Calu3 (cell line): ENCODE measurements at regions not wholly inside any gene's neighbourhood (a gene's known extent, or its start where the extent isn't known, plus 50 kb on each side); places are given as distances from the start of the nearest gene placed in this dataset.

Experiments
- BruUV-seq: library from RNA; stranded (reverse); fragments of 400-500 nt; replicated peaks from 2 replicates; lab custom pipeline; 2021; lab: Mats Ljungman, UMichigan
- CTCF ChIA-PET: fragments of 300-600 bp; sonication (Branson Sonifier 250); formaldehyde crosslinking; loops from one replicate; lab custom pipeline; 2022; ENCODE audit warnings: antibody characterized with exemption; lab: Charles Lee
- DNase-seq: peaks from one replicate; pipeline ENCODE4 v3.0.0; 2022
- H3K27ac Mint-ChIP-seq: one replicate; pipeline ENCODE4 v1.8.0; 2022; ENCODE audit warnings: mixed read lengths; ENCODE audit not compliant: unreplicated experiment
- H3K27me3 Mint-ChIP-seq: one replicate; pipeline ENCODE4 v1.8.0; 2022; ENCODE audit warnings: mixed read lengths; ENCODE audit not compliant: unreplicated experiment
- H3K36me3 Mint-ChIP-seq: one replicate; pipeline ENCODE4 v1.8.0; 2022; ENCODE audit warnings: mild to moderate bottlenecking, moderate library complexity, mixed read lengths; ENCODE audit not compliant: insufficient read depth, unreplicated experiment
- H3K4me1 Mint-ChIP-seq: one replicate; pipeline ENCODE4 v1.8.0; 2022; ENCODE audit warnings: mild to moderate bottlenecking, low read depth, mixed read lengths; ENCODE audit not compliant: unreplicated experiment
- H3K4me3 Mint-ChIP-seq: one replicate; pipeline ENCODE4 v1.8.0; 2022; ENCODE audit warnings: mild to moderate bottlenecking, low read depth, moderate library complexity, mixed read lengths; ENCODE audit not compliant: unreplicated experiment
- H3K9me3 Mint-ChIP-seq: one replicate; pipeline ENCODE4 v1.8.0; 2022; ENCODE audit warnings: low read depth, mixed read lengths; ENCODE audit not compliant: unreplicated experiment
- intact Hi-C: fragments of 100-400 bp; cut with micrococcal nuclease; formaldehyde crosslinking; loops from one replicate; pipeline ENCODE4 v1.10.0; 2022; ENCODE audit not compliant: unreplicated experiment
- TF ChIP-seq, protein P1 (sequence below): fragments of 200-600 bp; IDR thresholded peaks from one replicate; pipeline ENCODE4 v1.8.0; 2022; ENCODE audit warnings: antibody characterized with exemption; ENCODE audit not compliant: unreplicated experiment

DNA sequence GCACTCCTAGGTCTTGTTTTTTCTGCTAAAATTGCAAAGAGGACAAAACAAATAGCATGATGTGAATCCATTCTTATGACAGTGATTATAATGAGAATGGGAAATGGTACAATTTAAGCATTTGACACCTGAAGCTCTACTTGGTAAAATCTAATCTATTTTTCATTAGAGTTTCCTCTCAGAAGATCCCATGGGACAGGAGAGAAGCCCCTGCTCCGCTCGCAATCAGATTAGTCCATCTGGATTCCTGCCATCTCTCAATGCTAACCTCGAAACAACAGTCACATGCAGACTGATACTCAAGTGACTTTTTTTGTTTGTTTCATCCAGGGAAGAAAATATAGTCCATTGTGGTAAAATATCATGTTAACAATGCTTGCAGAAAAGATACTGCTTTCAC, 107.4 kb upstream of the TOM1L1 start:
- TF ChIP-seq, protein P1, sequence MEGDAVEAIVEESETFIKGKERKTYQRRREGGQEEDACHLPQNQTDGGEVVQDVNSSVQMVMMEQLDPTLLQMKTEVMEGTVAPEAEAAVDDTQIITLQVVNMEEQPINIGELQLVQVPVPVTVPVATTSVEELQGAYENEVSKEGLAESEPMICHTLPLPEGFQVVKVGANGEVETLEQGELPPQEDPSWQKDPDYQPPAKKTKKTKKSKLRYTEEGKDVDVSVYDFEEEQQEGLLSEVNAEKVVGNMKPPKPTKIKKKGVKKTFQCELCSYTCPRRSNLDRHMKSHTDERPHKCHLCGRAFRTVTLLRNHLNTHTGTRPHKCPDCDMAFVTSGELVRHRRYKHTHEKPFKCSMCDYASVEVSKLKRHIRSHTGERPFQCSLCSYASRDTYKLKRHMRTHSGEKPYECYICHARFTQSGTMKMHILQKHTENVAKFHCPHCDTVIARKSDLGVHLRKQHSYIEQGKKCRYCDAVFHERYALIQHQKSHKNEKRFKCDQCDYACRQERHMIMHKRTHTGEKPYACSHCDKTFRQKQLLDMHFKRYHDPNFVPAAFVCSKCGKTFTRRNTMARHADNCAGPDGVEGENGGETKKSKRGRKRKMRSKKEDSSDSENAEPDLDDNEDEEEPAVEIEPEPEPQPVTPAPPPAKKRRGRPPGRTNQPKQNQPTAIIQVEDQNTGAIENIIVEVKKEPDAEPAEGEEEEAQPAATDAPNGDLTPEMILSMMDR, result no peak
- Mint-ChIP-seq H3K4me3 (no peak overlapping the region), H3K27me3 (no peaks in the 10 kb centered on the region), H3K27ac (no peak overlapping the region), H3K4me1 (no peaks in the 10 kb centered on the region), H3K9me3 (peaks cover 5% of the 10 kb centered on the region), H3K36me3 (no peaks in the 10 kb centered on the region)
- DNase-seq, result no peak
- intact Hi-C loops, result no loop called here
- no TSS peak for BruUV-seq
- CTCF ChIA-PET, result no interaction called here

DNA sequence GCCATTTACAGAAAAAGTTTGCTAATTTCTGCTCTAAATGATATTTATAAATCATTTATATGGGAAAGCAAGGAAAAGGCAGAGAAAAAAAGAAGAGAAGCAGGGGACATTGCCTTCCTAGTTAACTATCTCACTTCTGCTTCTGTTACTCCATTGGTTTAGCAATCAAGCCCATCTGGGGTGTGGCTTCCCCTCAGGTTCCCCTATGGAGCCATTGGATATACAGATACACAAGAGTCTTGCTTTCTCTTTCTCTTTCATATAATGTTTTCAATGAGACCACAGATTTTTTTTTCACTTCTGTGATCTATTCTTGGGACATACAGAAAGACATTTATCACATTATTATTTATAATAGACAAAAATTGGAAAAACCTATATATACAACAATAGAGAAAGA, 105.6 kb upstream of the TOM1L1 start:
- DNase-seq, result no peak
- Mint-ChIP-seq H3K9me3 (peaks cover 2% of the 10 kb centered on the region), H3K27me3 (no peaks in the 10 kb centered on the region), H3K4me1 (no peaks in the 10 kb centered on the region), H3K4me3 (no peak overlapping the region), H3K27ac (no peak overlapping the region), H3K36me3 (no peaks in the 10 kb centered on the region)
- TF ChIP-seq, protein P1, result no peak
- CTCF ChIA-PET, result no interaction called here
- no TSS peak for BruUV-seq
- intact Hi-C loops, result no loop called here

DNA sequence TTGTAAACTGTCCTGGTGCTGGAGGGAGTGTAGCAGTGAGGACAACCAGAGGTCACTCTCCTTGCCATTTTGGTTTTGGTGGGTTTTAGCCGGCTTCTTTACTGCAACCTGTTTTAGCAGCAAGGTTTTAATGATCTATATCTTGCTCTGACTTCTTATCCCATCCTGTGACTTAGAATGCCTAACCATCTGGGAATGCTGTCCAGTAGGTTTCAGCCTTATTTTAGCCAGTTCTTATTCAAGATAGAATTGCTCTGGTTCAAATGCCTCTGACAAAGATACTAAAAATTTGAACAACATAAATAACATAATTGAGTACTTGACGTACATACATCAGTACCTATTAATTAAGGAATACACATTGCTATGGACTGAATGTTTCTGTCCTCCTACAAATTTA, 93.3 kb upstream of the TOM1L1 start:
- CTCF ChIA-PET, result no interaction called here
- Mint-ChIP-seq H3K36me3 (no peaks in the 10 kb centered on the region), H3K9me3 (peaks cover 4% of the 10 kb centered on the region), H3K4me1 (no peaks in the 10 kb centered on the region), H3K27ac (no peak overlapping the region), H3K27me3 (no peaks in the 10 kb centered on the region), H3K4me3 (no peak overlapping the region)
- TF ChIP-seq, protein P1, result no peak
- no peak for DNase-seq
- intact Hi-C loops, result no loop called here
- BruUV-seq, result no TSS peak

DNA sequence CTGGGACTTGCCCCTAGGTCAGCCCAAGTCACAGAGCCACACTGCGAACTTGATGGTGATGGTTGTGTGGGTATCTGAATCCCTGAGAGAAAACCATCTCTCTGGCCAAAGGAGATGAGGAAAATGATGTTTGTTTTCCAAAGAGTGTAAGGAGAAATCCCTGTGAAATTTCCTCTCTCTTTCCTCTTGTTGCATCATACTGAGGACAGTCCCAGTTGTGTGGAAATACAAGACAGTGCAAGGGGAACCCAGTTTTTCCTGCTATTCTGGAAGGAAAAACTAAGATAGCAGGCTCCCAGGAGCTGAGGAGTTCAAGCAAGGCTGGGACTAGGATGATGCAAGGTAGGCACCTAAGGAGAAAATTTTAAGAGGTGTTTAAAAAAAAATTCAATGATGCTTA, 86.8 kb upstream of the TOM1L1 start:
- DNase-seq, result no peak
- intact Hi-C loops, result no loop called here
- H3K4me3 Mint-ChIP-seq, result no peak overlapping the region
- CTCF ChIA-PET, result no interaction called here
- TF ChIP-seq, protein P1, result no peak
- BruUV-seq, result no TSS peak
- no peak overlapping the region for H3K27ac Mint-ChIP-seq
- H3K9me3 Mint-ChIP-seq, result peaks cover 4% of the 10 kb centered on the region
- peaks cover 7% of the 10 kb centered on the region for H3K4me1 Mint-ChIP-seq
- no peaks in the 10 kb centered on the region for H3K27me3 Mint-ChIP-seq
- H3K36me3 Mint-ChIP-seq, result no peaks in the 10 kb centered on the region
